Activated T-helper 2 cell treated with anti-CD3 and anti-CD28 coated beads, Interferon-gamma antibody, Interleukin-2, Interleukin-4, amounts not matched to agents 10 μg/mL and 5 μg/mL and 100 μg/mL, durations not matched to agents 14 hours and 24 hours and 36 hours (primary cell): ENCODE measurements at regions not wholly inside any gene's neighbourhood (a gene's known extent, or its start where the extent isn't known, plus 50 kb on each side); places are given as distances from the start of the nearest gene placed in this dataset.

Experiments used
- DNase-seq: peaks from one replicate; pipeline ENCODE4 v3.0.0; 2021; ENCODE audit warnings: low spot score
- H3K27ac Mint-ChIP-seq: one replicate; pipeline ENCODE4 v1.8.0; 2021; ENCODE audit warnings: mixed read lengths
- H3K27me3 Mint-ChIP-seq: one replicate; pipeline ENCODE4 v1.8.0; 2021; ENCODE audit warnings: low read depth, mixed read lengths
- H3K36me3 Mint-ChIP-seq: one replicate; pipeline ENCODE4 v1.8.0; 2021; ENCODE audit warnings: low read depth, mixed read lengths
- H3K4me1 Mint-ChIP-seq: one replicate; pipeline ENCODE4 v1.8.0; 2021; ENCODE audit warnings: low read depth, mixed read lengths
- H3K4me3 Mint-ChIP-seq: one replicate; pipeline ENCODE4 v1.8.0; 2021; ENCODE audit warnings: low read depth, mild to moderate bottlenecking, moderate library complexity, mixed read lengths
- H3K9me3 Mint-ChIP-seq: one replicate; pipeline ENCODE4 v1.8.0; 2021; ENCODE audit warnings: mixed read lengths
- intact Hi-C: fragments of 100-400 bp; cut with micrococcal nuclease; formaldehyde crosslinking; loops from one replicate; pipeline ENCODE4 v1.15.1; 2023

GRCh38 chr4:32172086-32172485 lies 1451.9 kb downstream of the PCDH7 start:
- DNase-seq: no peak
- no peaks in the 10 kb centered on the region for H3K36me3 Mint-ChIP-seq
- H3K27ac Mint-ChIP-seq: no peak overlapping the region
- intact Hi-C loops: no loop called here
- no peaks in the 10 kb centered on the region for H3K27me3 Mint-ChIP-seq
- no peak overlapping the region for H3K4me3 Mint-ChIP-seq
- H3K4me1 Mint-ChIP-seq: no peaks in the 10 kb centered on the region
- H3K9me3 Mint-ChIP-seq: peaks cover 51% of the 10 kb centered on the region

DNA sequence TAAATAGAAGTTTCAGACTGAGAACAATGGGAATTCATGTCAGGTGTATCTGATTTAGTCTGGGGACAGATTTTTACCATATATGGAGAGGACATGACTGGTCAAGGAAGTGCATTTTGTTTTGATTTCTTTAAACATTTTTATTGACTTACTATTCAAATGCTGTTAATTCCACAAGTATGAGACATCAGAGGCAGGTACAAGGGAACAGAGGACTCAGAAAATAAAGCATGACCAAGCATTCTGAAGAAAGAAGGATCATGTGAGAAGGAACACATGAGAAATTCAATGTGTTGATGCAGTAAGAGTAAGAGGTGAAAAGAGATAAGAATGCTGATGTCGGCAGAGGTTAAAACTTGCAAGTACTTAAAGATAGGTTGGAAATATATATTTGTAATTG lies 1452.6 kb downstream of the PCDH7 start:
- no peaks in the 10 kb centered on the region for H3K27me3 Mint-ChIP-seq
- DNase-seq: no peak
- H3K4me3 Mint-ChIP-seq: no peak overlapping the region
- peaks cover 57% of the 10 kb centered on the region for H3K9me3 Mint-ChIP-seq
- no peaks in the 10 kb centered on the region for H3K36me3 Mint-ChIP-seq
- H3K4me1 Mint-ChIP-seq: no peaks in the 10 kb centered on the region
- intact Hi-C loops: no loop called here
- no peak overlapping the region for H3K27ac Mint-ChIP-seq

GRCh38 chr4:32180086-32180485 lies 1459.9 kb downstream of the PCDH7 start:
- DNase-seq: no peak
- intact Hi-C loops: no loop called here
- no peaks in the 10 kb centered on the region for H3K4me1 Mint-ChIP-seq
- H3K9me3 Mint-ChIP-seq: peaks cover 47% of the 10 kb centered on the region
- H3K36me3 Mint-ChIP-seq: no peaks in the 10 kb centered on the region
- H3K4me3 Mint-ChIP-seq: no peak overlapping the region
- H3K27me3 Mint-ChIP-seq: no peaks in the 10 kb centered on the region
- no peak overlapping the region for H3K27ac Mint-ChIP-seq

GRCh38 chr4:32184186-32184585 lies 1464.0 kb downstream of the PCDH7 start:
- no peaks in the 10 kb centered on the region for H3K36me3 Mint-ChIP-seq
- intact Hi-C loops: no loop called here
- H3K27ac Mint-ChIP-seq: no peak overlapping the region
- peaks cover 26% of the 10 kb centered on the region for H3K9me3 Mint-ChIP-seq
- H3K27me3 Mint-ChIP-seq: no peaks in the 10 kb centered on the region
- H3K4me1 Mint-ChIP-seq: no peaks in the 10 kb centered on the region
- DNase-seq: no peak
- H3K4me3 Mint-ChIP-seq: no peak overlapping the region

GRCh38 chr4:32189130-32189529 lies 1469.0 kb downstream of the PCDH7 start:
- H3K36me3 Mint-ChIP-seq: no peaks in the 10 kb centered on the region
- H3K27ac Mint-ChIP-seq: no peak overlapping the region
- H3K4me3 Mint-ChIP-seq: no peak overlapping the region
- intact Hi-C loops: no loop called here
- DNase-seq: no peak
- no peaks in the 10 kb centered on the region for H3K4me1 Mint-ChIP-seq
- no peaks in the 10 kb centered on the region for H3K27me3 Mint-ChIP-seq
- peaks cover 13% of the 10 kb centered on the region for H3K9me3 Mint-ChIP-seq

DNA sequence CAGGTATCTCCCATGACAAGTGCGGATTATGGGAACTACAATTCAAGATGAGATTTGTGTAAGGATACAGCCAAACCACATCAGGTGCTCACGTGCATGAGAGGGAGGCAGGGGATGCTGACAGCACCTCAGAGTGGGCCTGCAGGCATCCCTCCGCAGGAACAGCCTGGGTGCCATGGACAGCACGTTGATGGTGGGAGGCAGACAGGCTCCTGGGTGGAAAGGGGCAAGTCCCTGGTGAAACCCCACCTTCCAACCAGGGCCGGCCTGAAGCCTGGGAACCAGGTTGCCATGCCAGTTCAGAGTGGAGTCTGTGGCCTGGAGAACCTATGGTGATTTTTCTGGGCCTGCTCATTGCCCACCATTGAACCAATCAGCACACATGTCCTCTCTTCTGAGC lies 1469.6 kb downstream of the PCDH7 start:
- no peaks in the 10 kb centered on the region for H3K36me3 Mint-ChIP-seq
- no peak for DNase-seq
- peaks cover 14% of the 10 kb centered on the region for H3K9me3 Mint-ChIP-seq
- H3K4me3 Mint-ChIP-seq: no peak overlapping the region
- intact Hi-C loops: no loop called here
- no peaks in the 10 kb centered on the region for H3K4me1 Mint-ChIP-seq
- no peaks in the 10 kb centered on the region for H3K27me3 Mint-ChIP-seq
- no peak overlapping the region for H3K27ac Mint-ChIP-seq

DNA sequence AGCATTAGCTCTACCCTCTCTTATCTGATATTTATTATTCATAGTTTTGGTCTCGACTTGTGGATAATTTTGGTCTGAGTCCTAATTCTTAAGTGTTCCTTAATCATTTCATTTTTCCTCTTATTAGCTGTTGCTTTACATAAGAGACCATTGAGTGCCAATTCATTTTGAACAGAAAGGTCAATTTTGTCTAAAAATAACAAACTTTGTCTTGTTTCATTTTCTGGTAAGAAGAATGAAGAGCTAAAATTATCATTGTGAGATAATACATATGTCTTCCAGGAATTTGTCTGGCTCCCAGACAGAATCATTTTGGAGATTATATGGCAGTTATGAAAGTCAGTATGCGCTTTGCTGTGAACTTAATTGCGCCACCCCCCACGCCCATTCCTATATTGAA lies 1471.8 kb downstream of the PCDH7 start:
- peaks cover 22% of the 10 kb centered on the region for H3K9me3 Mint-ChIP-seq
- H3K27me3 Mint-ChIP-seq: no peaks in the 10 kb centered on the region
- DNase-seq: no peak
- H3K36me3 Mint-ChIP-seq: no peaks in the 10 kb centered on the region
- intact Hi-C loops: no loop called here
- no peak overlapping the region for H3K27ac Mint-ChIP-seq
- no peak overlapping the region for H3K4me3 Mint-ChIP-seq
- H3K4me1 Mint-ChIP-seq: no peaks in the 10 kb centered on the region

DNA sequence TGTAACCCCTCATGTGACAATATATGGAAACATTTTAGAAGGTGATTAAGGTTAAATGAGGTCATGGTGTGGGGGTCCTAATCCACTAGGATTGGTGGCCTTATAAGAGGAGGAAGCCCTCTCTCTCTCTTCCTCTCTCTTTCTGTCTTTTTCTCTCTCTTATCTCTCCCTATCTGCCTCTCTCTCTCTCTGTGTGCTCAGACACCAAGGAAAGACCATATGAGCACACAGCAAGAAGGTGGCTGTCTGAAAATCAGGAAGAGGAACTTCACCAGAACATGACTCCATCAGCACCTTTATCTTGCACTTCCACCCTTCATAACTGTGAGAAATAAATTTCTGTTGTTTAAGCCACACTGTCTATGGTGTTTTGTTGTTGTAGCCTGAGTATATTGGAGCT lies 1472.2 kb downstream of the PCDH7 start:
- H3K4me3 Mint-ChIP-seq: no peak overlapping the region
- no peaks in the 10 kb centered on the region for H3K4me1 Mint-ChIP-seq
- H3K27ac Mint-ChIP-seq: no peak overlapping the region
- no peak for DNase-seq
- no peaks in the 10 kb centered on the region for H3K27me3 Mint-ChIP-seq
- intact Hi-C loops: no loop called here
- H3K9me3 Mint-ChIP-seq: peaks cover 24% of the 10 kb centered on the region
- H3K36me3 Mint-ChIP-seq: no peaks in the 10 kb centered on the region

DNA sequence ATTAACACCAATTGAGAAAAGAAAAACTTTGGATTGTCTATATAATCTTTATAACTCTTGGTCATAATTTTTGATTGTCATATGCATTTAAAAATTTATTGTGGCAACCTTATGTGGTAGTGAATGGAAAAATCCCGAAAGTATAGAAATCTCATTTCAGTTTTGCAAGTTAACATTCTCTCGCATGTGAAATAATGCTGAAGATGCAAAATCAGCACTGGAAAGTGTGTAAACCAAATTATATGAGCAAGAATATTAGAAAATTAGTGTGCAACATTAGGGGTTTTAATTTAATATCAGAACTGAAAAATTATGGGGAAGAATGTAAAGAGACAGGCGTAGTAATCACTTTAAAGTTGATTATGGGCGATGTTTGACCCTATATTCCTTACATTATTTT lies 1472.8 kb downstream of the PCDH7 start:
- Mint-ChIP-seq H3K9me3 (peaks cover 24% of the 10 kb centered on the region), H3K4me3 (no peak overlapping the region), H3K36me3 (no peaks in the 10 kb centered on the region), H3K27me3 (no peaks in the 10 kb centered on the region), H3K27ac (no peak overlapping the region), H3K4me1 (no peaks in the 10 kb centered on the region)
- intact Hi-C loops: no loop called here
- DNase-seq: no peak

DNA sequence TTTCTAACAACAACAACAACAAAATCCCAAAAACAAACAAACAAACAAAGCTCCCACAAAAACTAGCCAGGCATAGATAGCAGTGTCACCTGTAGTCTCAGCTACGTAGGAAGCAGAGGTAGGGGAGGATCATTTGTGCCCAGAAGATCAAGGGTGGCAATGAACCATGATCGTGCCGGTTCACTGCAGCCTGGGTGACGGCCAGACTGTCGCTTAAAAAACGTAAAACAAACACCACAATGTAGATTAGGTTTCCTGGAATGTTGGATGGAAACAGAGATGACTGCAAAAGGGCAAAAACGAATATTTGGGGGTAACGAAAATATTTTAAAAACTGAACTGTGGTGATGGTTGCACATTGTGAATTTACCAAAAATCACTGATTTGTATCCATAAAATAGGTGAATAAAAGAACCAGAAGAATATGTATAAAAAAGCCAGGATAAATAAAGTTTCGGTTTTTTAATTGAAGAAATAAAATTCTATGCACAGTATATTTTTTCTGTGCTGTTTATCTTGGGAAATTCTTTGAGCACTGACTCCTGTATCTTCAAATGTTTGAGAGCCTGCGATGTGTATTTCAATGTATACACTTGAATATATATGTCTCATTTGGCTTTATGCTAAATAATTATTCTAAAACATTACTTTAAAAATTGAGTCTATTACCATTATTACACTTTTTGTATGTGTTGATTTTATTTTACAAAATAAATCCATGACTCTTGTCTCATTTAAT lies 1477.0 kb downstream of the PCDH7 start:
- no peaks in the 10 kb centered on the region for H3K27me3 Mint-ChIP-seq
- H3K27ac Mint-ChIP-seq: no peak overlapping the region
- DNase-seq: no peak
- H3K9me3 Mint-ChIP-seq: peaks cover 38% of the 10 kb centered on the region
- no peak overlapping the region for H3K4me3 Mint-ChIP-seq
- H3K36me3 Mint-ChIP-seq: no peaks in the 10 kb centered on the region
- no peaks in the 10 kb centered on the region for H3K4me1 Mint-ChIP-seq
- intact Hi-C loops: no loop called here

DNA sequence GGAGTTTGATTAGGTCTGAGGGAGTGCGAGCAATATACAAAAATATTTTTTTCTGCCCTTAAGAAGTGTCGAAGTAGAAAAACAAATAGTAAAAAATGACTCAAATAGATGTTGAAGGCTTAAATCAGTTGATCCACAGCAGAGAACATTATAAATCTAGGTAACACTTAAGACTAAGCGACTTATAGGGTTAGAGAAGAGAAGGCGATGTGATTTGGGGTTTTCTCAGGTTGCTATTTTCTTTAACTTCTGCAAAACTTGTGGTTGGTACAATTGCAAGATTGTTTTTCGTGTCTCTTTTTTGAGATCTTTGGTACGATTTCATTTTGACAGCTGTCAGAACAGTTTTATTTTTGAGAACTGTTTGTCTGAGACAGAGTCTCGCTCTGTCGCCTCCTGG lies 1479.5 kb downstream of the PCDH7 start:
- H3K4me3 Mint-ChIP-seq: no peak overlapping the region
- H3K9me3 Mint-ChIP-seq: peaks cover 49% of the 10 kb centered on the region
- no peaks in the 10 kb centered on the region for H3K36me3 Mint-ChIP-seq
- no peaks in the 10 kb centered on the region for H3K27me3 Mint-ChIP-seq
- H3K4me1 Mint-ChIP-seq: no peaks in the 10 kb centered on the region
- intact Hi-C loops: no loop called here
- H3K27ac Mint-ChIP-seq: no peak overlapping the region
- DNase-seq: no peak

GRCh38 chr4:32203340-32203739 lies 1483.2 kb downstream of the PCDH7 start:
- Mint-ChIP-seq H3K9me3 (peaks cover 57% of the 10 kb centered on the region), H3K4me3 (no peak overlapping the region), H3K27ac (no peak overlapping the region), H3K36me3 (no peaks in the 10 kb centered on the region), H3K27me3 (no peaks in the 10 kb centered on the region), H3K4me1 (no peaks in the 10 kb centered on the region)
- no peak for DNase-seq
- intact Hi-C loops: no loop called here

GRCh38 chr4:32206756-32207155 lies 1486.6 kb downstream of the PCDH7 start:
- Mint-ChIP-seq H3K4me3 (no peak overlapping the region), H3K27ac (no peak overlapping the region), H3K4me1 (no peaks in the 10 kb centered on the region), H3K36me3 (no peaks in the 10 kb centered on the region), H3K27me3 (no peaks in the 10 kb centered on the region), H3K9me3 (peaks cover 61% of the 10 kb centered on the region)
- DNase-seq: no peak
- intact Hi-C loops: no loop called here

GRCh38 chr4:32207456-32207855 lies 1487.3 kb downstream of the PCDH7 start:
- H3K27me3 Mint-ChIP-seq: no peaks in the 10 kb centered on the region
- no peak overlapping the region for H3K27ac Mint-ChIP-seq
- H3K4me1 Mint-ChIP-seq: no peaks in the 10 kb centered on the region
- intact Hi-C loops: no loop called here
- H3K4me3 Mint-ChIP-seq: no peak overlapping the region
- H3K36me3 Mint-ChIP-seq: no peaks in the 10 kb centered on the region
- H3K9me3 Mint-ChIP-seq: peaks cover 58% of the 10 kb centered on the region
- DNase-seq: no peak
